H9 (cell line): ENCODE measurements at regions not wholly inside any gene's neighbourhood (a gene's known extent, or its start where the extent isn't known, plus 50 kb on each side); places are given as distances from the start of the nearest gene placed in this dataset.

Source experiments
- DNase-seq: peaks from one replicate; pipeline ENCODE4 v3.0.0-alpha.2; 2017
- H2AFZ ChIP-seq: one replicate; pipeline ENCODE4 v1.6.1; 2013; ENCODE audit warnings: mild to moderate bottlenecking, low read length, control low read depth, moderate library complexity
- H2AK5ac ChIP-seq: 2 replicates; pipeline ENCODE4 v1.6.1; 2013; ENCODE audit warnings: low read length, control low read depth, mixed read lengths; ENCODE audit not compliant: insufficient read length
- H2BK120ac ChIP-seq: one replicate; pipeline ENCODE4 v1.6.1; 2013; ENCODE audit warnings: low read depth, mild to moderate bottlenecking, low read length, control low read depth, inconsistent platforms; ENCODE audit not compliant: poor library complexity, severe bottlenecking
- H2BK12ac ChIP-seq: 2 replicates; pipeline ENCODE4 v1.6.1; 2013; ENCODE audit warnings: low read length, control low read depth, mixed read lengths, low read depth; ENCODE audit not compliant: insufficient read length
- H2BK15ac ChIP-seq: 2 replicates; pipeline ENCODE4 v1.6.1; 2013; ENCODE audit warnings: low read depth, low read length, control low read depth
- H2BK20ac ChIP-seq: one replicate; pipeline ENCODE4 v1.6.1; 2013; ENCODE audit warnings: low read depth, mild to moderate bottlenecking, low read length, control low read depth, inconsistent platforms; ENCODE audit not compliant: poor library complexity, severe bottlenecking
- H2BK5ac ChIP-seq: 2 replicates; pipeline ENCODE4 v1.6.1; 2013; ENCODE audit warnings: low read length, control low read depth, mixed read lengths; ENCODE audit not compliant: insufficient read length
- H3K14ac ChIP-seq: 2 replicates; pipeline ENCODE4 v1.6.1; 2013; ENCODE audit warnings: low read length, control low read depth; ENCODE audit not compliant: insufficient read depth
- H3K18ac ChIP-seq: 2 replicates; pipeline ENCODE4 v1.6.1; 2013; ENCODE audit warnings: low read depth, mild to moderate bottlenecking, mixed read lengths, low read length, control low read depth; ENCODE audit not compliant: insufficient read length
- H3K23ac ChIP-seq: 2 replicates; pipeline ENCODE4 v1.6.1; 2013; ENCODE audit warnings: low read length, control low read depth, mixed read lengths, low read depth; ENCODE audit not compliant: insufficient read length
- H3K23me2 ChIP-seq: 2 replicates; pipeline ENCODE4 v1.6.1; 2013; ENCODE audit warnings: low read depth, mild to moderate bottlenecking, mixed read lengths, low read length, control low read depth; ENCODE audit not compliant: insufficient read length, poor library complexity, severe bottlenecking
- H3K27ac ChIP-seq: 2 replicates; pipeline ENCODE4 v1.5.1; 2013; ENCODE audit warnings: low read length, control low read depth, mixed read lengths, low read depth; ENCODE audit not compliant: insufficient read length
- H3K27me3 ChIP-seq: 2 replicates; pipeline ENCODE4 v1.6.1; 2013; ENCODE audit warnings: low read length, control low read depth, inconsistent platforms; ENCODE audit not compliant: insufficient read depth
- H3K4ac ChIP-seq: 2 replicates; pipeline ENCODE4 v1.6.1; 2013; ENCODE audit warnings: low read depth, mild to moderate bottlenecking, control low read depth, inconsistent platforms, low read length, moderate library complexity
- H3K4me1 ChIP-seq: 2 replicates; pipeline ENCODE4 v1.6.1; 2013; ENCODE audit warnings: low read length, control low read depth, inconsistent platforms; ENCODE audit not compliant: insufficient read depth
- H3K4me2 ChIP-seq: 2 replicates; pipeline ENCODE4 v1.6.1; 2013; ENCODE audit warnings: low read length, control low read depth, mixed read lengths; ENCODE audit not compliant: insufficient read length, insufficient read depth
- H3K56ac ChIP-seq: 2 replicates; pipeline ENCODE4 v1.6.1; 2013; ENCODE audit warnings: low read depth, mild to moderate bottlenecking, mixed read lengths, low read length, control low read depth; ENCODE audit not compliant: insufficient read length
- H3K79me1 ChIP-seq: 2 replicates; pipeline ENCODE4 v1.6.1; 2013; ENCODE audit warnings: low read depth, mild to moderate bottlenecking, moderate library complexity, low read length, control low read depth, inconsistent platforms; ENCODE audit not compliant: insufficient read depth, poor library complexity, severe bottlenecking
- H3K79me2 ChIP-seq: 2 replicates; pipeline ENCODE4 v1.6.1; 2013; ENCODE audit warnings: low read length, control low read depth, inconsistent platforms; ENCODE audit not compliant: insufficient read depth
- H3K9ac ChIP-seq: 2 replicates; pipeline ENCODE4 v1.6.1; 2013; ENCODE audit warnings: low read length, control low read depth, mixed read lengths; ENCODE audit not compliant: insufficient read length; ENCODE audit errors: extremely low read depth
- H3K9me3 ChIP-seq: one replicate; pipeline ENCODE4 v1.6.1; 2013; ENCODE audit warnings: low read depth, low read length, inconsistent platforms; ENCODE audit not compliant: control insufficient read depth
- H3T11ph ChIP-seq: one replicate; pipeline ENCODE4 v1.6.1; 2013; ENCODE audit warnings: mild to moderate bottlenecking, low read length, control low read depth, inconsistent platforms
- H4K20me1 ChIP-seq: one replicate; pipeline ENCODE4 v1.6.1; 2013; ENCODE audit not compliant: control insufficient read depth, insufficient read length, insufficient read depth
- H4K5ac ChIP-seq: 2 replicates; pipeline ENCODE4 v1.6.1; 2013; ENCODE audit warnings: low read depth, mild to moderate bottlenecking, mixed read lengths, low read length, control low read depth; ENCODE audit not compliant: insufficient read length
- H4K8ac ChIP-seq: replicated peaks from 2 replicates; pipeline ENCODE4 v1.6.1; 2013; ENCODE audit warnings: low read length, control low read depth, mixed read lengths, low read depth; ENCODE audit not compliant: insufficient read length
- H4K91ac ChIP-seq: 2 replicates; pipeline ENCODE4 v1.6.1; 2013; ENCODE audit warnings: low read depth, mild to moderate bottlenecking, moderate library complexity, mixed read lengths, low read length, control low read depth; ENCODE audit not compliant: insufficient read length
- H3K27ac Mint-ChIP-seq, 3 experiments: 2 replicates in 2 of 3; 3 replicates in 1 of 3; pipeline ENCODE4 v1.8.0; 2020 to 2021; ENCODE audit warnings: mixed read lengths in 3 of 3, mild to moderate bottlenecking in 1 of 3, moderate library complexity in 1 of 3
- H3K27me3 Mint-ChIP-seq: 2 replicates; pipeline ENCODE4 v1.8.0; 2021; ENCODE audit warnings: low read depth, mild to moderate bottlenecking, moderate library complexity, mixed read lengths
- H3K36me3 Mint-ChIP-seq, 3 experiments: 2 replicates in 2 of 3; 3 replicates in 1 of 3; pipeline ENCODE4 v1.8.0; 2020 to 2021; ENCODE audit warnings: low read depth in 3 of 3, mixed read lengths in 3 of 3; ENCODE audit not compliant: insufficient read depth in 1 of 3
- H3K4me1 Mint-ChIP-seq, 2 experiments: 2 replicates each; pipeline ENCODE4 v1.8.0; 2020; ENCODE audit warnings: mixed read lengths in 2 of 2
- H3K4me3 Mint-ChIP-seq, 2 experiments: 2 replicates in 1 of 2; 3 replicates in 1 of 2; pipeline ENCODE4 v1.8.0; 2020 to 2021; ENCODE audit warnings: mild to moderate bottlenecking in 2 of 2, mixed read lengths in 2 of 2, moderate library complexity in 1 of 2
- H3K9me3 Mint-ChIP-seq, 2 experiments: 2 replicates in 1 of 2; 3 replicates in 1 of 2; pipeline ENCODE4 v1.8.0; 2020; ENCODE audit warnings: mild to moderate bottlenecking in 2 of 2, mixed read lengths in 2 of 2, moderate library complexity in 1 of 2
- CTCF ChIP-seq: fragments of 200-600 bp; sonication (generic); conservative IDR thresholded peaks from 3 replicates; pipeline ENCODE4 v1.8.0; 2021; ENCODE audit warnings: antibody characterized with exemption, mild to moderate bottlenecking
- WGBS: extraction: QIAGEN DNeasy Blood & Tissue Kit; methylation state at CpG from one replicate; pipeline ENCODE4 v1.1.7; 2013; ENCODE audit warnings: missing lambda C conversion rate, low lambda C conversion rate, mixed read lengths; ENCODE audit not compliant: insufficient read length; ENCODE audit errors: extremely low coverage; 5-methylcytosine and 5-hydroxymethylcytosine counted together

GRCh38 chr13:73742982-73743381, 391.2 kb downstream of the KLF12 start:
- H4K20me1 ChIP-seq: no peaks in the 10 kb centered on the region
- no peaks in the 10 kb centered on the region for H3K9me3 ChIP-seq
- no peak overlapping the region for H4K5ac ChIP-seq
- no peak overlapping the region for H3T11ph ChIP-seq
- no peak overlapping the region for H3K27ac Mint-ChIP-seq
- H3K23me2 ChIP-seq: no peaks in the 10 kb centered on the region
- no CpG with 5 or more reads among the region's 4 CpGs for WGBS
- H2BK20ac ChIP-seq: no peak overlapping the region
- no peak overlapping the region for H3K9ac ChIP-seq
- no peak for DNase-seq
- no peak overlapping the region for H3K56ac ChIP-seq
- no peaks in the 10 kb centered on the region for H3K79me2 ChIP-seq
- no peak overlapping the region for H3K27ac ChIP-seq
- no peak overlapping the region for H3K14ac ChIP-seq
- H4K91ac ChIP-seq: no peak overlapping the region
- H2AK5ac ChIP-seq: no peak overlapping the region
- no peak overlapping the region for H2BK5ac ChIP-seq
- no peak overlapping the region for H3K4me3 Mint-ChIP-seq
- no peak overlapping the region for H2AFZ ChIP-seq
- no peaks in the 10 kb centered on the region for H3K9me3 Mint-ChIP-seq
- peaks cover 0 to 4% (median 0%) of the 10 kb centered on the region in 3 experiments; a peak in 2 of 7 replicates for H3K36me3 Mint-ChIP-seq
- H3K23ac ChIP-seq: no peak overlapping the region
- no peaks in the 10 kb centered on the region for H3K27me3 Mint-ChIP-seq
- no peak overlapping the region for H3K4ac ChIP-seq
- no peak overlapping the region for H2BK15ac ChIP-seq
- no peak overlapping the region for H3K18ac ChIP-seq
- H3K4me2 ChIP-seq: no peak overlapping the region
- H3K79me1 ChIP-seq: no peaks in the 10 kb centered on the region
- no peak overlapping the region for H2BK12ac ChIP-seq
- no peak overlapping the region for H4K8ac ChIP-seq
- no peaks in the 10 kb centered on the region for H3K4me1 ChIP-seq
- H3K27me3 ChIP-seq: no peaks in the 10 kb centered on the region
- H2BK120ac ChIP-seq: no peak overlapping the region
- H3K4me1 Mint-ChIP-seq: peaks cover 22 to 27% of the 10 kb centered on the region in 2 experiments
- TF ChIP-seq CTCF: no peak
